DND-41 (cell line): ENCODE measurements at regions not wholly inside any gene's neighbourhood (a gene's known extent, or its start where the extent isn't known, plus 50 kb on each side); places are given as distances from the start of the nearest gene placed in this dataset.

Experiments used
- CTCF ChIP-seq: IDR thresholded peaks from 2 replicates; pipeline ENCODE4 v1.5.1; 2012; ENCODE audit warnings: borderline replicate concordance, low read length, moderate library complexity, mild to moderate bottlenecking; ENCODE audit not compliant: poor library complexity, severe bottlenecking; ENCODE audit errors: extremely low read depth
- EZH2 ChIP-seq: IDR thresholded peaks from 3 replicates; pipeline ENCODE4 v1.6.1; 2012; ENCODE audit warnings: borderline replicate concordance, low read depth, mild to moderate bottlenecking, moderate library complexity, low read length, inconsistent platforms; ENCODE audit not compliant: severe bottlenecking

GRCh38 chr9:28930766-28931165 lies 1357.5 kb upstream of the C9orf72 start:
- TF ChIP-seq EZH2: no peak
- no peak for TF ChIP-seq CTCF
